Neural cell (in vitro differentiated cells): ENCODE measurements at regions not wholly inside any gene's neighbourhood (a gene's known extent, or its start where the extent isn't known, plus 50 kb on each side); places are given as distances from the start of the nearest gene placed in this dataset.

Experiments
- H2AFZ ChIP-seq: fragments of 200-600, 300-800 bp; sonication (generic), shearing (Covaris generic); 2 replicates; pipeline ENCODE4 v1.6.0; 2014; ENCODE audit warnings: low read depth, mild to moderate bottlenecking, antibody characterized with exemption, low read length, moderate library complexity
- H3F3A ChIP-seq: fragments of 200-600 bp; shearing (Covaris generic); 2 replicates; pipeline ENCODE4 v1.6.1; 2016; ENCODE audit warnings: mild to moderate bottlenecking, moderate library complexity, mixed read lengths, antibody characterized with exemption, low read length; ENCODE audit not compliant: insufficient read depth, poor library complexity, severe bottlenecking
- H3K27ac ChIP-seq: fragments of 200-600, 300-800 bp; sonication (generic), shearing (Covaris generic); 2 replicates; pipeline ENCODE4 v1.5.1; 2014; ENCODE audit warnings: mild to moderate bottlenecking, low read length, moderate library complexity
- H3K27me3 ChIP-seq: fragments of 300-800, 200-600 bp; sonication (generic), shearing (Covaris generic); 2 replicates; pipeline ENCODE4 v1.6.0; 2014; ENCODE audit warnings: mild to moderate bottlenecking, low read depth, low read length, moderate library complexity; ENCODE audit not compliant: insufficient read depth
- H3K36me3 ChIP-seq: fragments of 300-800, 200-600 bp; sonication (generic), shearing (Covaris generic); 2 replicates; pipeline ENCODE4 v1.5.1; 2014; ENCODE audit warnings: mild to moderate bottlenecking, antibody characterized with exemption, low read length, moderate library complexity; ENCODE audit not compliant: insufficient read depth
- H3K4me2 ChIP-seq: fragments of 300-800, 200-600 bp; sonication (generic), shearing (Covaris generic); 2 replicates; pipeline ENCODE4 v1.6.0; 2014; ENCODE audit warnings: mild to moderate bottlenecking, low read length
- H3K4me3 ChIP-seq: fragments of 300-800, 200-600 bp; sonication (generic), shearing (Covaris generic); 2 replicates; pipeline ENCODE4 v1.5.1; 2014; ENCODE audit warnings: mild to moderate bottlenecking, low read length, moderate library complexity
- H3K79me2 ChIP-seq: fragments of 200-600 bp; shearing (Covaris generic); replicated peaks from 2 replicates; pipeline ENCODE4 v1.6.0; 2014; ENCODE audit warnings: mild to moderate bottlenecking, low read length, moderate library complexity; ENCODE audit not compliant: insufficient read depth
- H3K9ac ChIP-seq: fragments of 300-800, 200-600 bp; sonication (generic), shearing (Covaris generic); 2 replicates; pipeline ENCODE4 v1.6.1; 2016; ENCODE audit warnings: mild to moderate bottlenecking, low read length, mixed read lengths
- H3K9me2 ChIP-seq: fragments of 200-600 bp; shearing (Covaris generic); 2 replicates; pipeline ENCODE4 v1.6.1; 2016; ENCODE audit warnings: mild to moderate bottlenecking, low read length, mixed read lengths; ENCODE audit not compliant: insufficient read depth
- H3K9me3 ChIP-seq: fragments of 200-600, 300-800 bp; sonication (generic), shearing (Covaris generic); 2 replicates; pipeline ENCODE4 v1.6.1; 2016; ENCODE audit warnings: mild to moderate bottlenecking, mixed run types, low read length, moderate library complexity, mixed read lengths
- H4K20me1 ChIP-seq: fragments of 200-600 bp; shearing (Covaris generic); 2 replicates; pipeline ENCODE4 v1.6.1; 2016; ENCODE audit warnings: mild to moderate bottlenecking, mixed run types; ENCODE audit not compliant: insufficient read depth
- CTCF ChIP-seq: fragments of 450-650 bp; IDR thresholded peaks from 2 replicates; pipeline ENCODE4 v1.5.1; 2014; ENCODE audit warnings: antibody characterized with exemption, mild to moderate bottlenecking, moderate library complexity; ENCODE audit not compliant: poor library complexity, severe bottlenecking
- EP300 ChIP-seq: fragments of 450-650 bp; conservative IDR thresholded peaks from 2 replicates; pipeline ENCODE4 v1.6.1; 2014; ENCODE audit warnings: antibody characterized with exemption, mild to moderate bottlenecking, moderate library complexity; ENCODE audit not compliant: poor library complexity, severe bottlenecking
- EZH2 ChIP-seq: fragments of 200-600, 300-800 bp; shearing (Covaris generic), sonication (generic); IDR thresholded peaks from 2 replicates; pipeline ENCODE4 v1.6.1; 2014; ENCODE audit warnings: antibody characterized with exemption, low read length, borderline replicate concordance, mild to moderate bottlenecking; ENCODE audit not compliant: insufficient read depth, poor library complexity, severe bottlenecking
- MXI1 ChIP-seq: fragments of 450-650 bp; conservative IDR thresholded peaks from 2 replicates; pipeline ENCODE4 v1.6.1; 2014; ENCODE audit warnings: antibody characterized with exemption, mild to moderate bottlenecking; ENCODE audit not compliant: poor library complexity, severe bottlenecking
- POLR2AphosphoS5 ChIP-seq: IDR thresholded peaks from 2 replicates; pipeline ENCODE4 v1.6.1; 2012
- RAD21 ChIP-seq: fragments of 450-650 bp; conservative IDR thresholded peaks from 2 replicates; pipeline ENCODE4 v1.6.1; 2014; ENCODE audit warnings: antibody characterized with exemption, mild to moderate bottlenecking, moderate library complexity
- SMC3 ChIP-seq: fragments of 450-650 bp; conservative IDR thresholded peaks from 2 replicates; pipeline ENCODE4 v1.6.1; 2014; ENCODE audit warnings: antibody characterized with exemption, mild to moderate bottlenecking, moderate library complexity; ENCODE audit not compliant: poor library complexity
- TAF1 ChIP-seq: IDR thresholded peaks from 2 replicates; pipeline ENCODE4 v1.6.1; 2012; ENCODE audit warnings: low read depth
- TF ChIP-seq, protein P1 (sequence below): IDR thresholded peaks from 2 replicates; pipeline ENCODE4 v1.6.1; 2012; ENCODE audit warnings: borderline replicate concordance

GRCh38 chrX:20973038-20973437 is 401.2 kb upstream of the CNKSR2 start:
- no peaks in the 10 kb centered on the region for H3K36me3 ChIP-seq
- H3K9ac ChIP-seq = no peak overlapping the region
- H3K27ac ChIP-seq = no peak overlapping the region
- H3F3A ChIP-seq = no peaks in the 10 kb centered on the region
- H2AFZ ChIP-seq = no peak overlapping the region
- no peaks in the 10 kb centered on the region for H3K9me2 ChIP-seq
- TF ChIP-seq RAD21 (no peak), MXI1 (no peak), POLR2AphosphoS5 (no peak), TAF1 (no peak), SMC3 (no peak), EZH2 (no peak), EP300 (no peak), CTCF (no peak)
- TF ChIP-seq, protein P1, sequence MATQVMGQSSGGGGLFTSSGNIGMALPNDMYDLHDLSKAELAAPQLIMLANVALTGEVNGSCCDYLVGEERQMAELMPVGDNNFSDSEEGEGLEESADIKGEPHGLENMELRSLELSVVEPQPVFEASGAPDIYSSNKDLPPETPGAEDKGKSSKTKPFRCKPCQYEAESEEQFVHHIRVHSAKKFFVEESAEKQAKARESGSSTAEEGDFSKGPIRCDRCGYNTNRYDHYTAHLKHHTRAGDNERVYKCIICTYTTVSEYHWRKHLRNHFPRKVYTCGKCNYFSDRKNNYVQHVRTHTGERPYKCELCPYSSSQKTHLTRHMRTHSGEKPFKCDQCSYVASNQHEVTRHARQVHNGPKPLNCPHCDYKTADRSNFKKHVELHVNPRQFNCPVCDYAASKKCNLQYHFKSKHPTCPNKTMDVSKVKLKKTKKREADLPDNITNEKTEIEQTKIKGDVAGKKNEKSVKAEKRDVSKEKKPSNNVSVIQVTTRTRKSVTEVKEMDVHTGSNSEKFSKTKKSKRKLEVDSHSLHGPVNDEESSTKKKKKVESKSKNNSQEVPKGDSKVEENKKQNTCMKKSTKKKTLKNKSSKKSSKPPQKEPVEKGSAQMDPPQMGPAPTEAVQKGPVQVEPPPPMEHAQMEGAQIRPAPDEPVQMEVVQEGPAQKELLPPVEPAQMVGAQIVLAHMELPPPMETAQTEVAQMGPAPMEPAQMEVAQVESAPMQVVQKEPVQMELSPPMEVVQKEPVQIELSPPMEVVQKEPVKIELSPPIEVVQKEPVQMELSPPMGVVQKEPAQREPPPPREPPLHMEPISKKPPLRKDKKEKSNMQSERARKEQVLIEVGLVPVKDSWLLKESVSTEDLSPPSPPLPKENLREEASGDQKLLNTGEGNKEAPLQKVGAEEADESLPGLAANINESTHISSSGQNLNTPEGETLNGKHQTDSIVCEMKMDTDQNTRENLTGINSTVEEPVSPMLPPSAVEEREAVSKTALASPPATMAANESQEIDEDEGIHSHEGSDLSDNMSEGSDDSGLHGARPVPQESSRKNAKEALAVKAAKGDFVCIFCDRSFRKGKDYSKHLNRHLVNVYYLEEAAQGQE = no peak
- H3K27me3 ChIP-seq = no peaks in the 10 kb centered on the region
- H4K20me1 ChIP-seq = no peaks in the 10 kb centered on the region
- no peak overlapping the region for H3K4me2 ChIP-seq
- no peaks in the 10 kb centered on the region for H3K9me3 ChIP-seq
- no peaks in the 10 kb centered on the region for H3K79me2 ChIP-seq
- no peak overlapping the region for H3K4me3 ChIP-seq

DNA sequence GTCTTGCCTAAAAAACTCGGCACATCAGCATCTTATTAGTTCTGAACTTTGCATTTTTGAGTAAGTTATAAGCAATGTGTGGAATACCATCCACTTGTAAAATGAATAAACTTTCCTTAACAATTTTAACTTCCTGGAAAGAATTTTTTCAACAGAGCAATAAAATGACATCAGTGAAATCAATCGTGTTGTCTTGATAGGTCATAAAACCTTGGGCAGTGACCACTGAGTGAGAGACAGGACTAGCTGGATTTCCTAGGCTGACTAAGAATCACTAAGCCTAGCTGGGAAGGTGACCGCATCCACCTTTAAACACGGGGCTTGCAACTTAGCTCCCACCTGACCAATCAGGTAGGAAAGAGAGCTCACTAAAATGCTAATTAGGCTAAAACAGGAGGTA is 403.0 kb upstream of the CNKSR2 start:
- no peak overlapping the region for H2AFZ ChIP-seq
- H3K27ac ChIP-seq = no peak overlapping the region
- H4K20me1 ChIP-seq = no peaks in the 10 kb centered on the region
- no peak overlapping the region for H3K4me3 ChIP-seq
- TF ChIP-seq POLR2AphosphoS5 (no peak), SMC3 (no peak), RAD21 (no peak), MXI1 (no peak), TAF1 (no peak), CTCF (no peak), EP300 (no peak), EZH2 (no peak)
- TF ChIP-seq, protein P1 = no peak
- no peaks in the 10 kb centered on the region for H3K9me2 ChIP-seq
- H3K9ac ChIP-seq = no peak overlapping the region
- no peaks in the 10 kb centered on the region for H3K36me3 ChIP-seq
- no peaks in the 10 kb centered on the region for H3F3A ChIP-seq
- no peaks in the 10 kb centered on the region for H3K9me3 ChIP-seq
- H3K4me2 ChIP-seq = no peak overlapping the region
- no peaks in the 10 kb centered on the region for H3K27me3 ChIP-seq
- H3K79me2 ChIP-seq = no peaks in the 10 kb centered on the region
